Calu3 (cell line): ENCODE measurements at regions not wholly inside any gene's neighbourhood (a gene's known extent, or its start where the extent isn't known, plus 50 kb on each side); places are given as distances from the start of the nearest gene placed in this dataset.

Experiments used
- BruUV-seq: library from RNA; stranded (reverse); fragments of 400-500 nt; replicated peaks from 2 replicates; lab custom pipeline; 2021; lab: Mats Ljungman, UMichigan
- CTCF ChIA-PET: fragments of 300-600 bp; sonication (Branson Sonifier 250); formaldehyde crosslinking; loops from one replicate; lab custom pipeline; 2022; ENCODE audit warnings: antibody characterized with exemption; lab: Charles Lee
- DNase-seq: peaks from one replicate; pipeline ENCODE4 v3.0.0; 2022
- H3K27ac Mint-ChIP-seq: one replicate; pipeline ENCODE4 v1.8.0; 2022; ENCODE audit warnings: mixed read lengths; ENCODE audit not compliant: unreplicated experiment
- H3K27me3 Mint-ChIP-seq: one replicate; pipeline ENCODE4 v1.8.0; 2022; ENCODE audit warnings: mixed read lengths; ENCODE audit not compliant: unreplicated experiment
- H3K36me3 Mint-ChIP-seq: one replicate; pipeline ENCODE4 v1.8.0; 2022; ENCODE audit warnings: mild to moderate bottlenecking, moderate library complexity, mixed read lengths; ENCODE audit not compliant: insufficient read depth, unreplicated experiment
- H3K4me1 Mint-ChIP-seq: one replicate; pipeline ENCODE4 v1.8.0; 2022; ENCODE audit warnings: mild to moderate bottlenecking, low read depth, mixed read lengths; ENCODE audit not compliant: unreplicated experiment
- H3K4me3 Mint-ChIP-seq: one replicate; pipeline ENCODE4 v1.8.0; 2022; ENCODE audit warnings: mild to moderate bottlenecking, low read depth, moderate library complexity, mixed read lengths; ENCODE audit not compliant: unreplicated experiment
- H3K9me3 Mint-ChIP-seq: one replicate; pipeline ENCODE4 v1.8.0; 2022; ENCODE audit warnings: low read depth, mixed read lengths; ENCODE audit not compliant: unreplicated experiment
- intact Hi-C: fragments of 100-400 bp; cut with micrococcal nuclease; formaldehyde crosslinking; loops from one replicate; pipeline ENCODE4 v1.10.0; 2022; ENCODE audit not compliant: unreplicated experiment
- TF ChIP-seq, protein P1 (sequence below): fragments of 200-600 bp; IDR thresholded peaks from one replicate; pipeline ENCODE4 v1.8.0; 2022; ENCODE audit warnings: antibody characterized with exemption; ENCODE audit not compliant: unreplicated experiment

DNA sequence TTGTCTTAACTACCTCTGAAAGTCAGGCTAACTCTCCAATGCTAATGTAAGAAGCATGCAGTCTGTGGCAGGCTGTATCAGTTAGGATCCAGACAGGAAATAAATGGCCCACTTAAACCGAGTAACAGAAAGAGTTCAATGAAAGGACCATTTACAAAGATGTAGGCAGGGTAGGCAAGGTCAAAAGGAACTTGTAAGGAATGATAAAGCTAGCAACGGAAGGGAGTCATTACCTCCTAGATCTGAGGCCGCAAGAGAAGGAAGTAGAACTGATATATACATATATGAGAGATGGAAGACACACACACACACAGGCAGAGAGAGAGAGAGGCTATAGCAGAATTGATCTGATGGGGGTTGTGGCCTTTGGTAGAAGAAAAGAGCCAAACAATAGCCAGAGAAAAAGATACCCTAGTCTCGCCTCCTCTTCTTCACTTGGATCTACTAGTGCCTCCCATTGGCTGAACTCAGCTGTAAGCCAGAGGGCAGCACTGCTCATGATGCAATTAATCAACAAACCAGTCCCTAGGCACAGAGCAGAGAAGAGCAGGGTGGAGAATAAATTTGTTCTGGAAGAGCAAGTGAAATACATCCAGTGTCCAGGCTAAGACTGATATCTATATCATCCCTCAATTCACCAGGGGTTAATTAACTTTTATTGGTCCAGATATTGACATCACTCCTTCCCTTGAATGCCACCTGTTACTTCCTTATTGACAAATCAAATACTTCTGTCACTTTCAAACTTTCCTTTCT is 91.2 kb downstream of the LSMEM1 start:
- BruUV-seq, result no TSS peak
- peak overlapping the region; percentile 78 for H3K27ac Mint-ChIP-seq

DNA sequence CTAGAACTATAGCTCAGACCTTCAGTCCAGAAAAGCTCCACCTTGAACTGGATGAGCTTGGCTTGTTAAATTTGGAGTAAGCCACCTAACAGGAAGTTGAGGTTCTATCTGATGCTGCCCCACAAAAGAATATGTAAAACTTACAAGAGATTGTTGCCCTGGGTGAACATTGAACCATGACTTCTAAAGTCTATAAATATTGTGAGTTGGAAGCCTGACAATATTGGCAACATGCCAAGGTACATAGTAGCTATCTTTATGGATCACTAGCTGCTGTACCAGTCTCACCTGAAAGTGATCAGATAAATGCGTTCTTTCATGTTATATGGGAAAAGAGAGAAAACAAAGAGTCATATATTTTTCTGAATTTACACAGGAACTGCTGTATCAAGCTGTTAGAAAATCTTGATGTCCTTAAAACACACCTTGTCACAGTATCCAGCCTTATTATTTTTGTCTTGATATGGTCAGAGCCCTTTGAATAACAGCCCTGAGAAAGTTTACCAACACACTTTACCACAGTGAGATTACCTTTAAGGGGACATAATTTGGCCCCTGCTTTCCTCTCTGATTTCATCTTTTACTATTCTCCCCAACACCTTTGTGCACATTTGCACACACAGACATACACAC is 92.0 kb downstream of the LSMEM1 start:
- H3K9me3 Mint-ChIP-seq, result peaks cover 13% of the 10 kb centered on the region
- no peaks in the 10 kb centered on the region for H3K27me3 Mint-ChIP-seq
- no TSS peak for BruUV-seq
- intact Hi-C loops, result loop anchor here (5.0 kb wide), 1 partner anchor 325 kb away; no protein-coding TSS in a partner anchor
- no peaks in the 10 kb centered on the region for H3K36me3 Mint-ChIP-seq
- H3K4me1 Mint-ChIP-seq, result peaks cover 31% of the 10 kb centered on the region
- peak overlapping the region; percentile 8 for H3K27ac Mint-ChIP-seq
- H3K4me3 Mint-ChIP-seq, result no peak overlapping the region
- peak; percentile 20 for DNase-seq
- TF ChIP-seq, protein P1, sequence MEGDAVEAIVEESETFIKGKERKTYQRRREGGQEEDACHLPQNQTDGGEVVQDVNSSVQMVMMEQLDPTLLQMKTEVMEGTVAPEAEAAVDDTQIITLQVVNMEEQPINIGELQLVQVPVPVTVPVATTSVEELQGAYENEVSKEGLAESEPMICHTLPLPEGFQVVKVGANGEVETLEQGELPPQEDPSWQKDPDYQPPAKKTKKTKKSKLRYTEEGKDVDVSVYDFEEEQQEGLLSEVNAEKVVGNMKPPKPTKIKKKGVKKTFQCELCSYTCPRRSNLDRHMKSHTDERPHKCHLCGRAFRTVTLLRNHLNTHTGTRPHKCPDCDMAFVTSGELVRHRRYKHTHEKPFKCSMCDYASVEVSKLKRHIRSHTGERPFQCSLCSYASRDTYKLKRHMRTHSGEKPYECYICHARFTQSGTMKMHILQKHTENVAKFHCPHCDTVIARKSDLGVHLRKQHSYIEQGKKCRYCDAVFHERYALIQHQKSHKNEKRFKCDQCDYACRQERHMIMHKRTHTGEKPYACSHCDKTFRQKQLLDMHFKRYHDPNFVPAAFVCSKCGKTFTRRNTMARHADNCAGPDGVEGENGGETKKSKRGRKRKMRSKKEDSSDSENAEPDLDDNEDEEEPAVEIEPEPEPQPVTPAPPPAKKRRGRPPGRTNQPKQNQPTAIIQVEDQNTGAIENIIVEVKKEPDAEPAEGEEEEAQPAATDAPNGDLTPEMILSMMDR, result no peak
- CTCF ChIA-PET, result interaction anchor here (1.0 kb wide), 1 partner anchor 23 kb away, joined by 4 read pairs; no protein-coding TSS in a partner anchor

More for the DNA sequence above, 91.2 kb downstream of the LSMEM1 start:
- H3K4me1 Mint-ChIP-seq, result peaks cover 31% of the 10 kb centered on the region
- DNase-seq, result no peak
- intact Hi-C loops, result loop anchor here (5.0 kb wide), 1 partner anchor 325 kb away; no protein-coding TSS in a partner anchor
- no peaks in the 10 kb centered on the region for H3K36me3 Mint-ChIP-seq
- CTCF ChIA-PET, result no interaction called here
- H3K4me3 Mint-ChIP-seq, result no peak overlapping the region
- TF ChIP-seq, protein P1, result no peak
- H3K9me3 Mint-ChIP-seq, result peaks cover 11% of the 10 kb centered on the region
- H3K27me3 Mint-ChIP-seq, result no peaks in the 10 kb centered on the region

DNA sequence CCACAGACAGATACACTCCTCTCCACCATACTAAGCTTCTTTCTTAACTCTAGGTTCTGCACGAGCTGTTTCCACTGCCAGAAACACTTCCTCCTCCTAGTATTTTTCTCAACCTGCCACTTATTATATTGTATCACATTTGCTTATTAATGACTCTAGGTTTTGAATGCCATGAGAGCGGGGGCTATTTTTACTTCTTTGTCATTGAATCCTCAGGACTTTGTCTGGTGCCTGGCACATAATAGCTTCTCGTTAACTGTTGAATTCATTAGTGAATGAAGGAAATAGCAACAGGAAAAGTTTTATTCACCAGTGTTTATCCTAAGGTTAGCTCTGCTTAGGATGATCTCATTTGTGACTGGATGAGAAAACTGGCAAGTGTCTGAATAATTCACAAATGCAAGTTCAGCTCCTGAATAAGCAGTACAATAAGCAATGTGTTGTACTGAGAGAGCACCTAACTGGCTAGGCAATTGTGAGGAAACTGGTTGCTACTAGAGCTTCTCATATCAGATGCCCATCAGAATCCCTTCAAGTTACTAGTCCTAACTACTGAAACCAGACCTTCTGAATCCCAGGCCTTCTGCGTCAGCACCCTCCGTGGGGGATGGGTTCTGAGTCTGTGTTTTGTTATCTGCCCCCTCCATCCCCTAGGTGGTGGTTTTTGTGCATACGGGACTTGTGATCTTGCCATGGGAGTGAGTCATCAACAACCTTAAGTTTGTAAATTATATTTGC is 92.7 kb downstream of the LSMEM1 start:
- no peak overlapping the region for H3K27ac Mint-ChIP-seq
- TF ChIP-seq, protein P1, result no peak
- intact Hi-C loops, result loop anchor here (5.0 kb wide), 1 partner anchor 324 kb away; no protein-coding TSS in a partner anchor
- no peak for DNase-seq
- no TSS peak for BruUV-seq
- peaks cover 13% of the 10 kb centered on the region for H3K9me3 Mint-ChIP-seq
- no peaks in the 10 kb centered on the region for H3K36me3 Mint-ChIP-seq
- CTCF ChIA-PET, result interaction anchor here (1.0 kb wide), 1 partner anchor 23 kb away, joined by 4 read pairs; no protein-coding TSS in a partner anchor
- H3K27me3 Mint-ChIP-seq, result no peaks in the 10 kb centered on the region
- peaks cover 31% of the 10 kb centered on the region for H3K4me1 Mint-ChIP-seq
- H3K4me3 Mint-ChIP-seq, result no peak overlapping the region

DNA sequence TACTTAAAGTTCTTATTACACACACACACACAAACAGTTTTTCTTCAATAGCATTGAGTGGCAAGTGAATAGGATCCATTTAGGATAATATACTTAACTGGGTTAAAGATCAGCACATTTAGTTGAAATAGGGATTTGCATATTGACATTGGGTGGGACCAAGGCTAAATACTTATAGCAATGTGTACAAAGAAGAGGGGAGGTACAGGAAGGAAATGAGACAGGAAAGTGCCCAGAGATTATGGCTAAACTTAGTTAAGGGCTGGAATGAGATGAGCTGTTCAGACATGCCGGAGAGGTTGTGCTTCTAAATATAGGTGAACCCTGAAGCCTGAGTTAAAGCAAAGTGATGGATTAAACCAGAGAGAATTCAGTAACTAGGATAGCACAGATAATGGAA is 95.1 kb downstream of the LSMEM1 start:
- no peaks in the 10 kb centered on the region for H3K36me3 Mint-ChIP-seq
- CTCF ChIA-PET, result no interaction called here
- BruUV-seq, result no TSS peak
- no peak overlapping the region for H3K4me3 Mint-ChIP-seq
- no peak overlapping the region for H3K27ac Mint-ChIP-seq
- TF ChIP-seq, protein P1, result no peak
- H3K4me1 Mint-ChIP-seq, result peaks cover 23% of the 10 kb centered on the region
- DNase-seq, result no peak
- intact Hi-C loops, result no loop called here
- no peaks in the 10 kb centered on the region for H3K27me3 Mint-ChIP-seq
- peaks cover 13% of the 10 kb centered on the region for H3K9me3 Mint-ChIP-seq
